HG02884 (cell line): ENCODE measurements at regions not wholly inside any gene's neighbourhood (a gene's known extent, or its start where the extent isn't known, plus 50 kb on each side); places are given as distances from the start of the nearest gene placed in this dataset.

Source experiments
- ATAC-seq: cut with Tn5 transposase; IDR thresholded peaks from one replicate; pipeline ENCODE4 v1.9.1; 2021; ENCODE audit warnings: mild to moderate bottlenecking, moderate library complexity; ENCODE audit not compliant: unreplicated experiment

GRCh38 chr12:45102818-45103217 is 51.9 kb upstream of the DBX2 start:
- ATAC-seq: no peak

- no peak for ATAC-seq
Measured at GRCh38 chr12:45105996-45106395, 55.1 kb upstream of the DBX2 start.

- no peak for ATAC-seq
Measured at GRCh38 chr12:45112306-45112705, 61.4 kb upstream of the DBX2 start.

GRCh38 chr12:45121224-45121623 is 70.3 kb upstream of the DBX2 start:
- ATAC-seq: no peak

- ATAC-seq: no peak
Measured at GRCh38 chr12:45122768-45123380, 72.0 kb upstream of the DBX2 start.

GRCh38 chr12:45124485-45125155 is 73.7 kb upstream of the DBX2 start:
- no peak for ATAC-seq

GRCh38 chr12:45125997-45126396 is 75.1 kb upstream of the DBX2 start:
- ATAC-seq: no peak

GRCh38 chr12:45128637-45129036 is 77.7 kb upstream of the DBX2 start:
- no peak for ATAC-seq

GRCh38 chr12:45130881-45131281 is 80.0 kb upstream of the DBX2 start:
- ATAC-seq: peak; percentile 95

- ATAC-seq: no peak
Measured at GRCh38 chr12:45131506-45131905, 80.6 kb upstream of the DBX2 start.

- no peak for ATAC-seq
Measured at GRCh38 chr12:45138609-45139008, 77.3 kb upstream of the ANO6 start.

GRCh38 chr12:45148006-45148405 is 67.9 kb upstream of the ANO6 start:
- no peak for ATAC-seq

- ATAC-seq: no peak
Measured at GRCh38 chr12:45148619-45149018, 67.3 kb upstream of the ANO6 start.

- no peak for ATAC-seq
Measured at GRCh38 chr12:45165284-45165683, 50.6 kb upstream of the ANO6 start.

- no peak for ATAC-seq
Measured at GRCh38 chr12:45166056-45166455, 49.8 kb upstream of the ANO6 start.
